Uterus (tissue), 3 donors: ENCODE measurements at regions not wholly inside any gene's neighbourhood (a gene's known extent, or its start where the extent isn't known, plus 50 kb on each side); places are given as distances from the start of the nearest gene placed in this dataset.

Source experiments
- DNase-seq, 2 donors: peaks; one replicate each; pipeline ENCODE4 v3.0.0-alpha.2; 2019 to 2020
- H3K27ac ChIP-seq, 2 donors: fragments of 200-600 bp; sonication (generic); 1 replicate in 1 of 2; 2 replicates in 1 of 2; pipeline ENCODE4 v1.5.1; 2016 to 2018
- H3K27me3 ChIP-seq, 2 donors: fragments of 200-600 bp; sonication (generic); one replicate each; pipeline ENCODE4 v1.5.1; 2018 to 2019; ENCODE audit warnings: control low read depth in 1 of 2
- H3K36me3 ChIP-seq, 2 donors: fragments of 200-600 bp; sonication (generic); one replicate each; pipeline ENCODE4 v1.5.1; 2019; ENCODE audit warnings: control low read depth in 1 of 2
- H3K4me1 ChIP-seq, 2 donors: fragments of 200-600 bp; sonication (generic); one replicate each; pipeline ENCODE4 v1.5.1; 2018 to 2019; ENCODE audit warnings: control low read depth in 1 of 2
- H3K4me3 ChIP-seq, 2 donors: fragments of 200-600 bp; sonication (generic); 1 replicate in 1 of 2; 2 replicates in 1 of 2; pipeline ENCODE4 v1.5.1; 2018 to 2019; ENCODE audit warnings: mild to moderate bottlenecking in 1 of 2
- H3K9me3 ChIP-seq, 2 donors: fragments of 200-600 bp; sonication (generic); one replicate each; pipeline ENCODE4 v1.5.1; 2019; ENCODE audit warnings: control low read depth in 1 of 2
- CTCF ChIP-seq, 4 experiments: fragments of 200-600 bp in 2 of 4; fragments of 450-650 bp in 2 of 4; sonication (generic) in 2 of 4; IDR thresholded peaks; one replicate each; pipeline ENCODE4 v1.5.1; 2016 to 2019; ENCODE audit warnings: antibody characterized with exemption in 4 of 4, mild to moderate bottlenecking in 2 of 4, moderate library complexity in 1 of 4
- POLR2A ChIP-seq, 2 donors: fragments of 450-650 bp; IDR thresholded peaks; one replicate each; pipeline ENCODE4 v1.6.1; 2016; ENCODE audit warnings: antibody characterized with exemption in 2 of 2, mild to moderate bottlenecking in 1 of 2, moderate library complexity in 1 of 2
- intact Hi-C: fragments of 100-400 bp; cut with DNase I; formaldehyde crosslinking; loops from one replicate; pipeline ENCODE4 v1.15.1; 2023; ENCODE audit warnings: low total_unique reads
- donor health status: DM: yes; HTN: yes; CAD: no.

- Histone ChIP-seq H3K9me3 (no peaks in the 10 kb centered on the region), H3K4me3 (no peak overlapping the region), H3K4me1 (no peaks in the 10 kb centered on the region), H3K27ac (no peak overlapping the region), H3K27me3 (no peaks in the 10 kb centered on the region), H3K36me3 (no peaks in the 10 kb centered on the region)
- intact Hi-C loops: no loop called here
- TF ChIP-seq POLR2A (IDR thresholded peaks at IDR 0.05): no peak
- TF ChIP-seq CTCF (IDR thresholded peaks at IDR 0.05): no peak
- DNase-seq: no peak
These were observed 583.5 kb upstream of the ATP2B1 start for GRCh38 chr12:90292183-90292582.

GRCh38 chr12:90290980-90291975 is 582.6 kb upstream of the ATP2B1 start:
- Histone ChIP-seq H3K36me3 (no peaks in the 10 kb centered on the region), H3K27ac (no peak overlapping the region), H3K9me3 (no peaks in the 10 kb centered on the region), H3K27me3 (no peaks in the 10 kb centered on the region), H3K4me3 (no peak overlapping the region), H3K4me1 (no peaks in the 10 kb centered on the region)
- TF ChIP-seq POLR2A (IDR thresholded peaks at IDR 0.05) (no peak), CTCF (IDR thresholded peaks at IDR 0.05) (no peak)
- no peak for DNase-seq
- intact Hi-C loops: no loop called here

GRCh38 chr12:90287585-90287984 is 578.9 kb upstream of the ATP2B1 start:
- H3K9me3 ChIP-seq: no peaks in the 10 kb centered on the region
- intact Hi-C loops: no loop called here
- TF ChIP-seq CTCF (IDR thresholded peaks at IDR 0.05): no peak
- TF ChIP-seq POLR2A (IDR thresholded peaks at IDR 0.05): no peak
- no peak overlapping the region for H3K4me3 ChIP-seq
- no peaks in the 10 kb centered on the region for H3K4me1 ChIP-seq
- no peaks in the 10 kb centered on the region for H3K36me3 ChIP-seq
- DNase-seq: no peak
- H3K27ac ChIP-seq: no peak overlapping the region
- H3K27me3 ChIP-seq: no peaks in the 10 kb centered on the region

GRCh38 chr12:90281154-90281868 is 572.7 kb upstream of the ATP2B1 start:
- TF ChIP-seq CTCF (IDR thresholded peaks at IDR 0.05) (no peak), POLR2A (IDR thresholded peaks at IDR 0.05) (no peak)
- no peak for DNase-seq
- H3K4me3 ChIP-seq: no peak overlapping the region
- no peaks in the 10 kb centered on the region for H3K27me3 ChIP-seq
- H3K36me3 ChIP-seq: no peaks in the 10 kb centered on the region
- peaks cover 0 to 2% of the 10 kb centered on the region in 2 donors for H3K9me3 ChIP-seq
- no peak overlapping the region for H3K27ac ChIP-seq
- H3K4me1 ChIP-seq: no peaks in the 10 kb centered on the region
- intact Hi-C loops: no loop called here

GRCh38 chr12:90280564-90281058 is 572.0 kb upstream of the ATP2B1 start:
- TF ChIP-seq CTCF (IDR thresholded peaks at IDR 0.05) (no peak), POLR2A (IDR thresholded peaks at IDR 0.05) (no peak)
- Histone ChIP-seq H3K9me3 (peaks cover 0 to 2% of the 10 kb centered on the region in 2 donors), H3K36me3 (no peaks in the 10 kb centered on the region), H3K27me3 (no peaks in the 10 kb centered on the region), H3K4me1 (no peaks in the 10 kb centered on the region), H3K4me3 (no peak overlapping the region), H3K27ac (no peak overlapping the region)
- DNase-seq: no peak
- intact Hi-C loops: no loop called here
